IMR-90 (cell line): ENCODE measurements at regions not wholly inside any gene's neighbourhood (a gene's known extent, or its start where the extent isn't known, plus 50 kb on each side); places are given as distances from the start of the nearest gene placed in this dataset.

Experiments used
- ATAC-seq: fragments of 200-7000 bp; cut with Tn5 transposase; 2 replicates; pipeline ENCODE4 v1.9.1; 2020; ENCODE audit warnings: low read depth, mild to moderate bottlenecking, moderate library complexity
- BruUV-seq: library from RNA; stranded (reverse); fragments of 400-500 nt; replicated peaks from 2 replicates; lab custom pipeline; 2021; lab: Mats Ljungman, UMichigan
- CTCF ChIA-PET: fragments of 300-600 bp; formaldehyde crosslinking; extraction: SDS; loops from one replicate; lab custom pipeline; 2021; ENCODE audit warnings: antibody characterized with exemption; lab: Yijun Ruan, JAX
- POLR2A ChIA-PET: fragments of 300-600 bp; sonication (Branson Sonifier 250); formaldehyde crosslinking; loops from one replicate; lab custom pipeline; 2022; ENCODE audit warnings: antibody characterized with exemption; ENCODE audit not compliant: unreplicated experiment; lab: Charles Lee
- DNase-seq: peaks from one replicate; pipeline ENCODE4 v3.0.0; 2013
- H2AFZ ChIP-seq: replicated peaks from 2 replicates; pipeline ENCODE3; 2013; ENCODE audit warnings: low read length, mild to moderate bottlenecking; ENCODE audit not compliant: poor library complexity
- H2AK5ac ChIP-seq: 2 replicates; pipeline ENCODE4 v1.6.1; 2013; ENCODE audit warnings: low read depth, low read length, inconsistent platforms
- H2AK9ac ChIP-seq: replicated peaks from 2 replicates; pipeline ENCODE3; 2013; ENCODE audit warnings: mild to moderate bottlenecking, low read depth, low read length, moderate library complexity; ENCODE audit not compliant: poor library complexity
- H2BK120ac ChIP-seq: 2 replicates; pipeline ENCODE4 v1.6.1; 2013; ENCODE audit warnings: low read depth, low read length, inconsistent platforms
- H2BK15ac ChIP-seq: 3 replicates; pipeline ENCODE4 v1.6.1; 2013; ENCODE audit warnings: low read depth, low read length, inconsistent platforms
- H2BK20ac ChIP-seq: 2 replicates; pipeline ENCODE4 v1.6.1; 2013; ENCODE audit warnings: low read depth, mild to moderate bottlenecking, inconsistent platforms, low read length, moderate library complexity
- H2BK5ac ChIP-seq: 2 replicates; pipeline ENCODE4 v1.6.1; 2013; ENCODE audit warnings: mild to moderate bottlenecking, low read depth, low read length, inconsistent platforms; ENCODE audit not compliant: poor library complexity, severe bottlenecking
- H3K14ac ChIP-seq: replicated peaks from 2 replicates; pipeline ENCODE4 v1.6.1; 2013; ENCODE audit warnings: low read depth, low read length, inconsistent platforms
- H3K18ac ChIP-seq: 2 replicates; pipeline ENCODE4 v1.6.1; 2013; ENCODE audit warnings: low read depth, low read length, control low read depth
- H3K23ac ChIP-seq: 2 replicates; pipeline ENCODE4 v1.6.1; 2013; ENCODE audit warnings: low read depth, low read length, inconsistent platforms
- H3K27ac ChIP-seq: 2 replicates; pipeline ENCODE4 v1.5.1; 2013; ENCODE audit warnings: mild to moderate bottlenecking, control low read depth, low read length; ENCODE audit not compliant: insufficient read depth
- H3K27me3 ChIP-seq: 2 replicates; pipeline ENCODE4 v1.6.1; 2013; ENCODE audit warnings: low read length; ENCODE audit not compliant: control insufficient read depth, insufficient read depth
- H3K36me3 ChIP-seq: 2 replicates; pipeline ENCODE4 v1.6.1; 2013; ENCODE audit warnings: low read length, mixed read lengths; ENCODE audit not compliant: control insufficient read depth, insufficient read depth
- H3K4ac ChIP-seq: 2 replicates; pipeline ENCODE4 v1.6.1; 2013; ENCODE audit warnings: low read depth, low read length, inconsistent platforms
- H3K4me1 ChIP-seq: 2 replicates; pipeline ENCODE4 v1.6.1; 2013; ENCODE audit warnings: low read length, mixed read lengths; ENCODE audit not compliant: control insufficient read depth, insufficient read depth
- H3K4me2 ChIP-seq: 2 replicates; pipeline ENCODE4 v1.6.1; 2013; ENCODE audit warnings: low read depth, mild to moderate bottlenecking, control low read depth, low read length, moderate library complexity
- H3K4me3 ChIP-seq: 2 replicates; pipeline ENCODE4 v1.5.1; 2013; ENCODE audit warnings: low read depth, mild to moderate bottlenecking, control low read depth, low read length, moderate library complexity; ENCODE audit not compliant: insufficient read depth
- H3K56ac ChIP-seq: 2 replicates; pipeline ENCODE4 v1.6.1; 2013; ENCODE audit warnings: low read length, inconsistent platforms; ENCODE audit not compliant: insufficient read depth; ENCODE audit errors: extremely low read depth
- H3K79me1 ChIP-seq, 2 experiments: 2 replicates each; pipeline ENCODE4 v1.6.1; 2013; ENCODE audit warnings: low read length in 2 of 2, inconsistent platforms in 1 of 2, low read depth in 1 of 2
- H3K9ac ChIP-seq: 2 replicates; pipeline ENCODE4 v1.6.1; 2013; ENCODE audit warnings: low read depth, low read length, control low read depth
- H3K9me1 ChIP-seq: 2 replicates; pipeline ENCODE4 v1.6.1; 2013; ENCODE audit warnings: low read length, inconsistent platforms; ENCODE audit not compliant: insufficient read depth
- H3K9me3 ChIP-seq: 2 replicates; pipeline ENCODE4 v1.6.1; 2013; ENCODE audit warnings: low read length; ENCODE audit not compliant: control insufficient read depth, insufficient read depth
- H4K20me1 ChIP-seq: 2 replicates; pipeline ENCODE4 v1.6.1; 2013; ENCODE audit warnings: low read length, inconsistent platforms; ENCODE audit not compliant: insufficient read depth
- H4K5ac ChIP-seq: 2 replicates; pipeline ENCODE4 v1.6.1; 2013; ENCODE audit warnings: mild to moderate bottlenecking, low read depth, low read length, control low read depth
- H4K8ac ChIP-seq, 2 experiments: 2 replicates each; pipeline ENCODE4 v1.6.1; 2013; ENCODE audit warnings: low read depth in 2 of 2, low read length in 2 of 2, control low read depth in 1 of 2, inconsistent platforms in 1 of 2
- H4K91ac ChIP-seq: 2 replicates; pipeline ENCODE4 v1.6.1; 2013; ENCODE audit warnings: low read depth, low read length, inconsistent platforms; ENCODE audit not compliant: insufficient read depth
- BHLHE40 ChIP-seq: fragments of 150-350 bp; IDR thresholded peaks from 2 replicates; pipeline ENCODE4 v1.6.1; 2016; ENCODE audit warnings: mild to moderate bottlenecking, low read depth, low read length
- CEBPB ChIP-seq: IDR thresholded peaks from 2 replicates; pipeline ENCODE4 v1.6.1; 2012; ENCODE audit warnings: low read depth, low read length, improper control_type of control experiment
- CHD1 ChIP-seq: IDR thresholded peaks from 2 replicates; pipeline ENCODE4 v1.6.1; 2012; ENCODE audit warnings: low read depth, low read length, improper control_type of control experiment
- FOS ChIP-seq: fragments of 150-350 bp; IDR thresholded peaks from 2 replicates; pipeline ENCODE4 v1.6.1; 2016; ENCODE audit warnings: low read depth, low read length
- MAZ ChIP-seq: IDR thresholded peaks from 2 replicates; pipeline ENCODE4 v1.6.1; 2012; ENCODE audit warnings: low read depth, mild to moderate bottlenecking, low read length, improper control_type of control experiment, moderate library complexity, borderline replicate concordance
- MXI1 ChIP-seq: IDR thresholded peaks from 2 replicates; pipeline ENCODE4 v1.6.1; 2012; ENCODE audit warnings: low read depth, mild to moderate bottlenecking, low read length, moderate library complexity, borderline replicate concordance
- POLR2A ChIP-seq: IDR thresholded peaks from 2 replicates; pipeline ENCODE4 v1.6.1; 2012; ENCODE audit warnings: mild to moderate bottlenecking, low read depth, low read length
- RAD21 ChIP-seq: IDR thresholded peaks from 2 replicates; pipeline ENCODE4 v1.6.1; 2012; ENCODE audit warnings: low read length, improper control_type of control experiment
- RCOR1 ChIP-seq: IDR thresholded peaks from 2 replicates; pipeline ENCODE4 v1.6.1; 2012; ENCODE audit warnings: mild to moderate bottlenecking, low read length, improper control_type of control experiment; ENCODE audit not compliant: insufficient replicate concordance
- RFX5 ChIP-seq: IDR thresholded peaks from 2 replicates; pipeline ENCODE4 v1.8.0; 2012; ENCODE audit warnings: low read depth, mild to moderate bottlenecking, low read length, moderate library complexity
- SMC3 ChIP-seq: fragments of 150-350 bp; IDR thresholded peaks from 2 replicates; pipeline ENCODE4 v1.6.1; 2016; ENCODE audit warnings: low read depth, mild to moderate bottlenecking, antibody characterized with exemption, low read length, moderate library complexity
- WGBS, 2 experiments: methylation state at CpG; one replicate each; pipeline versions ENCODE4 v1.1.5 to v1.1.7; 2013; ENCODE audit warnings: missing lambda C conversion rate in 2 of 2; ENCODE audit not compliant: insufficient read length in 1 of 2; ENCODE audit errors: extremely low coverage in 2 of 2; 5-methylcytosine and 5-hydroxymethylcytosine counted together
- dilution Hi-C: fragments of 300-500 bp; cut with HindIII; formaldehyde crosslinking; loops from one replicate; pipeline ENCODE4 v1.14.3; 2018; ENCODE audit warnings: low sequenced_read_pairs; ENCODE audit not compliant: unreplicated experiment
- in situ Hi-C: fragments of 300-500 bp; cut with MboI; formaldehyde crosslinking; loops from 3 replicates; pipeline ENCODE4 v1.14.3; 2019; ENCODE audit warnings: low sequenced_read_pairs, inconsistent platforms, mixed read lengths
- intact Hi-C: fragments of 100-400 bp; cut with micrococcal nuclease; formaldehyde crosslinking; loops from 2 replicates; pipeline ENCODE4 v1.10.0; 2022
- TF ChIP-seq, protein P1 (sequence below): fragments of 150-350 bp; IDR thresholded peaks from 2 replicates; pipeline ENCODE4 v1.6.1; 2016; ENCODE audit warnings: low read depth, mild to moderate bottlenecking, low read length, moderate library complexity, borderline replicate concordance
- TF ChIP-seq, protein P2 (sequence below): fragments of 150-350 bp; IDR thresholded peaks from 2 replicates; pipeline ENCODE4 v1.6.1; 2017; ENCODE audit warnings: mild to moderate bottlenecking, antibody characterized with exemption, low read length, low read depth
- TF ChIP-seq, protein P3 (sequence below): conservative IDR thresholded peaks from 2 replicates; pipeline ENCODE4 v1.5.1; 2012; ENCODE audit warnings: mild to moderate bottlenecking, low read depth, low read length, improper control_type of control experiment

DNA sequence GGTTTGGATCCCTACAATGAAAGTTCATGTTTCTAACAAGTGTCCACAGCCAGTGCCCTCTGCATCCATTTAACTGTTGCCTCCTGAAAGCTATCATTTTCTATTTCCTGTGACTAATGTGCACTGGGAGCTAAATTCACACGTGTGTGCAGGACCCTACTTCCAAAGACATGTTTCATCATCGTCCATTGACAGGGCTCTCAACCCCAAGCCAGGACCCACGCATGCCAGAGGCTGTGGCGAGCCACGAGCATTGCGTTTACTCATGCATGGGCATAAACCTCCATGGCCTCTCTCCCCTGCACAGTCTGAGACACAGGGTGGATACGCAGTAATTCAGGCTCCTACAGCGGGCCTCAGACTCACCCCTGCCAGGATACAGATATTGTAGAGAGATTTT lies 153.2 kb downstream of the MAFB start:
- H3K36me3 ChIP-seq, result no peaks in the 10 kb centered on the region
- no peaks in the 10 kb centered on the region for H3K4me1 ChIP-seq
- H4K91ac ChIP-seq, result no peak overlapping the region
- no peak overlapping the region for H3K27ac ChIP-seq
- no peak overlapping the region for H3K14ac ChIP-seq
- no peaks in the 10 kb centered on the region; the same call in 1 of the 2 replicates for H3K27me3 ChIP-seq
- no peak overlapping the region for H2BK20ac ChIP-seq
- H2BK15ac ChIP-seq, result no peak overlapping the region
- H2AK5ac ChIP-seq, result no peak overlapping the region
- no peak overlapping the region for H2BK120ac ChIP-seq
- in situ Hi-C loops, result no loop called here
- no TSS peak for BruUV-seq
- CTCF ChIA-PET, result no interaction called here
- no peak overlapping the region for H4K5ac ChIP-seq
- WGBS, 2 experiments, result 53% methylated on average over 4 of the region's 8 CpGs; no CpG with 5 or more reads in 1 of the 2 experiments
- TF ChIP-seq, protein P1, sequence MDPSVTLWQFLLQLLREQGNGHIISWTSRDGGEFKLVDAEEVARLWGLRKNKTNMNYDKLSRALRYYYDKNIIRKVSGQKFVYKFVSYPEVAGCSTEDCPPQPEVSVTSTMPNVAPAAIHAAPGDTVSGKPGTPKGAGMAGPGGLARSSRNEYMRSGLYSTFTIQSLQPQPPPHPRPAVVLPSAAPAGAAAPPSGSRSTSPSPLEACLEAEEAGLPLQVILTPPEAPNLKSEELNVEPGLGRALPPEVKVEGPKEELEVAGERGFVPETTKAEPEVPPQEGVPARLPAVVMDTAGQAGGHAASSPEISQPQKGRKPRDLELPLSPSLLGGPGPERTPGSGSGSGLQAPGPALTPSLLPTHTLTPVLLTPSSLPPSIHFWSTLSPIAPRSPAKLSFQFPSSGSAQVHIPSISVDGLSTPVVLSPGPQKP, result no peak
- TF ChIP-seq RAD21 (no peak), RCOR1 (no peak), MAZ (no peak), MXI1 (no peak), CHD1 (no peak), CEBPB (no peak), BHLHE40 (no peak), RFX5 (no peak), POLR2A (no peak), SMC3 (no peak), FOS (no peak)
- TF ChIP-seq, protein P2, sequence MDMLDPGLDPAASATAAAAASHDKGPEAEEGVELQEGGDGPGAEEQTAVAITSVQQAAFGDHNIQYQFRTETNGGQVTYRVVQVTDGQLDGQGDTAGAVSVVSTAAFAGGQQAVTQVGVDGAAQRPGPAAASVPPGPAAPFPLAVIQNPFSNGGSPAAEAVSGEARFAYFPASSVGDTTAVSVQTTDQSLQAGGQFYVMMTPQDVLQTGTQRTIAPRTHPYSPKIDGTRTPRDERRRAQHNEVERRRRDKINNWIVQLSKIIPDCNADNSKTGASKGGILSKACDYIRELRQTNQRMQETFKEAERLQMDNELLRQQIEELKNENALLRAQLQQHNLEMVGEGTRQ, result no peak
- TF ChIP-seq, protein P3, sequence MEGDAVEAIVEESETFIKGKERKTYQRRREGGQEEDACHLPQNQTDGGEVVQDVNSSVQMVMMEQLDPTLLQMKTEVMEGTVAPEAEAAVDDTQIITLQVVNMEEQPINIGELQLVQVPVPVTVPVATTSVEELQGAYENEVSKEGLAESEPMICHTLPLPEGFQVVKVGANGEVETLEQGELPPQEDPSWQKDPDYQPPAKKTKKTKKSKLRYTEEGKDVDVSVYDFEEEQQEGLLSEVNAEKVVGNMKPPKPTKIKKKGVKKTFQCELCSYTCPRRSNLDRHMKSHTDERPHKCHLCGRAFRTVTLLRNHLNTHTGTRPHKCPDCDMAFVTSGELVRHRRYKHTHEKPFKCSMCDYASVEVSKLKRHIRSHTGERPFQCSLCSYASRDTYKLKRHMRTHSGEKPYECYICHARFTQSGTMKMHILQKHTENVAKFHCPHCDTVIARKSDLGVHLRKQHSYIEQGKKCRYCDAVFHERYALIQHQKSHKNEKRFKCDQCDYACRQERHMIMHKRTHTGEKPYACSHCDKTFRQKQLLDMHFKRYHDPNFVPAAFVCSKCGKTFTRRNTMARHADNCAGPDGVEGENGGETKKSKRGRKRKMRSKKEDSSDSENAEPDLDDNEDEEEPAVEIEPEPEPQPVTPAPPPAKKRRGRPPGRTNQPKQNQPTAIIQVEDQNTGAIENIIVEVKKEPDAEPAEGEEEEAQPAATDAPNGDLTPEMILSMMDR, result no peak
- H3K23ac ChIP-seq, result no peak overlapping the region
- no peak overlapping the region for H3K9ac ChIP-seq
- H3K9me1 ChIP-seq, result no peaks in the 10 kb centered on the region
- DNase-seq, result no peak
- H2BK5ac ChIP-seq, result no peak overlapping the region
- no peaks in the 10 kb centered on the region for H3K79me1 ChIP-seq
- H3K4me2 ChIP-seq, result no peak overlapping the region
- no peaks in the 10 kb centered on the region for H4K20me1 ChIP-seq
- H3K4me3 ChIP-seq, result no peak overlapping the region
- H3K9me3 ChIP-seq, result no peaks in the 10 kb centered on the region
- no peak for ATAC-seq
- no peak overlapping the region for H2AK9ac ChIP-seq
- POLR2A ChIA-PET, result no interaction called here
- no peak overlapping the region for H4K8ac ChIP-seq
- intact Hi-C loops, result no loop called here
- H3K18ac ChIP-seq, result no peak overlapping the region
- H3K56ac ChIP-seq, result no peak overlapping the region
- no peak overlapping the region for H3K4ac ChIP-seq
- dilution Hi-C loops, result no loop called here
- H2AFZ ChIP-seq, result no peak overlapping the region
